Smooth muscle cell (in vitro differentiated cells): ENCODE measurements at regions not wholly inside any gene's neighbourhood (a gene's known extent, or its start where the extent isn't known, plus 50 kb on each side); places are given as distances from the start of the nearest gene placed in this dataset.

ENCODE experiments used
- DNase-seq: peaks from one replicate; lab custom pipeline; 2025; ENCODE audit not compliant: unreplicated experiment; lab: John Stamatoyannopoulos, UW
- H2AFZ ChIP-seq: fragments of 200-600 bp; sonication (generic); 2 replicates; pipeline ENCODE4 v1.6.0; 2016; ENCODE audit warnings: antibody characterized with exemption, low read depth, mild to moderate bottlenecking
- H3F3A ChIP-seq: fragments of 200-600 bp; sonication (generic); 2 replicates; pipeline ENCODE4 v1.6.0; 2017; ENCODE audit warnings: antibody characterized with exemption, low read depth
- H3K27ac ChIP-seq: fragments of 200-600 bp; sonication (generic); 2 replicates; pipeline ENCODE4 v1.5.1; 2016; ENCODE audit warnings: low read depth, mild to moderate bottlenecking
- H3K27me3 ChIP-seq: fragments of 200-600 bp; sonication (generic); 2 replicates; pipeline ENCODE4 v1.6.1; 2016; ENCODE audit warnings: low read depth, mild to moderate bottlenecking
- H3K36me3 ChIP-seq: fragments of 200-600 bp; sonication (generic); 2 replicates; pipeline ENCODE4 v1.5.1; 2016; ENCODE audit warnings: low read depth
- H3K4me1 ChIP-seq: fragments of 200-600 bp; sonication (generic); 2 replicates; pipeline ENCODE4 v1.5.1; 2016; ENCODE audit warnings: low read depth
- H3K4me2 ChIP-seq: fragments of 200-600 bp; sonication (generic); 2 replicates; pipeline ENCODE4 v1.6.0; 2016; ENCODE audit warnings: mild to moderate bottlenecking
- H3K4me3 ChIP-seq: fragments of 200-600 bp; sonication (generic); 2 replicates; pipeline ENCODE4 v1.5.1; 2016; ENCODE audit warnings: mild to moderate bottlenecking
- H3K79me2 ChIP-seq: fragments of 200-600 bp; sonication (generic); 2 replicates; pipeline ENCODE4 v1.6.0; 2016; ENCODE audit warnings: low read depth, mild to moderate bottlenecking
- H3K9ac ChIP-seq: fragments of 200-600 bp; sonication (generic); 2 replicates; pipeline ENCODE4 v1.6.0; 2016; ENCODE audit warnings: low read depth
- H3K9me3 ChIP-seq: fragments of 200-600 bp; sonication (generic); replicated peaks from 2 replicates; pipeline ENCODE4 v1.5.1; 2016; ENCODE audit warnings: low read depth
- H4K20me1 ChIP-seq: fragments of 200-600 bp; sonication (generic); 2 replicates; pipeline ENCODE4 v1.6.0; 2016; ENCODE audit warnings: low read depth
- WGBS: methylation state at CpG from one replicate; pipeline ENCODE4 v1.1.7; 2016; ENCODE audit warnings: low lambda C conversion rate; 5-methylcytosine and 5-hydroxymethylcytosine counted together
- TF ChIP-seq, protein P1 (sequence below): fragments of 200-600 bp; sonication (generic); IDR thresholded peaks from 2 replicates; pipeline ENCODE4 v1.5.1; 2017; ENCODE audit warnings: borderline replicate concordance, mild to moderate bottlenecking, antibody characterized with exemption; ENCODE audit not compliant: insufficient read depth, poor library complexity, severe bottlenecking

DNA sequence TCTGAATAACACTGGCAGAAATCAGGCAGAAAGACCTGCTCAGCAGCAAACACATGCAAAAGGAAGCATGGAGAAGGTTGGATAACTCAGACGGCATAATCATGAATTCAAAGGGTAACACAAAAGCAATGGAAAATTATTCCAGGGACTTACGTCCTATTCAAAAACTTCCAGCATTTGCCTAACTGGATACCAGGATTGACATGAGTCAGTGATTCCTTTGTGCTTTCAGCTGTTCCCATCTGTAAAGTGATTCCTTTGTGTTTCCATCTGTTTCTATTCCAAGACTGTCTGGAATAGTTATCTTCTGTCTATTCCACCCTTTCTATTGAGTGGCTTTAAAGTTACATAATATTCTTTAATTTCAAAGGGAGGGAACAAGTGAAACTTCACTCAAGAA is 1361.7 kb upstream of the CDH9 start:
- H3K27me3 ChIP-seq, result no peaks in the 10 kb centered on the region
- WGBS, result 72% methylated on average over 2 of the region's 2 CpGs
- H3K79me2 ChIP-seq, result no peaks in the 10 kb centered on the region
- no peaks in the 10 kb centered on the region for H4K20me1 ChIP-seq
- H3K4me3 ChIP-seq, result no peak overlapping the region
- H2AFZ ChIP-seq, result no peak overlapping the region
- H3K4me2 ChIP-seq, result no peak overlapping the region
- peak overlapping the region; percentile 92 for H3K27ac ChIP-seq
- no peak for DNase-seq
- H3F3A ChIP-seq, result no peaks in the 10 kb centered on the region
- TF ChIP-seq, protein P1, sequence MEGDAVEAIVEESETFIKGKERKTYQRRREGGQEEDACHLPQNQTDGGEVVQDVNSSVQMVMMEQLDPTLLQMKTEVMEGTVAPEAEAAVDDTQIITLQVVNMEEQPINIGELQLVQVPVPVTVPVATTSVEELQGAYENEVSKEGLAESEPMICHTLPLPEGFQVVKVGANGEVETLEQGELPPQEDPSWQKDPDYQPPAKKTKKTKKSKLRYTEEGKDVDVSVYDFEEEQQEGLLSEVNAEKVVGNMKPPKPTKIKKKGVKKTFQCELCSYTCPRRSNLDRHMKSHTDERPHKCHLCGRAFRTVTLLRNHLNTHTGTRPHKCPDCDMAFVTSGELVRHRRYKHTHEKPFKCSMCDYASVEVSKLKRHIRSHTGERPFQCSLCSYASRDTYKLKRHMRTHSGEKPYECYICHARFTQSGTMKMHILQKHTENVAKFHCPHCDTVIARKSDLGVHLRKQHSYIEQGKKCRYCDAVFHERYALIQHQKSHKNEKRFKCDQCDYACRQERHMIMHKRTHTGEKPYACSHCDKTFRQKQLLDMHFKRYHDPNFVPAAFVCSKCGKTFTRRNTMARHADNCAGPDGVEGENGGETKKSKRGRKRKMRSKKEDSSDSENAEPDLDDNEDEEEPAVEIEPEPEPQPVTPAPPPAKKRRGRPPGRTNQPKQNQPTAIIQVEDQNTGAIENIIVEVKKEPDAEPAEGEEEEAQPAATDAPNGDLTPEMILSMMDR, result no peak
- no peak overlapping the region for H3K9ac ChIP-seq
- no peaks in the 10 kb centered on the region for H3K9me3 ChIP-seq
- H3K36me3 ChIP-seq, result no peaks in the 10 kb centered on the region
- H3K4me1 ChIP-seq, result peaks cover 30% of the 10 kb centered on the region

DNA sequence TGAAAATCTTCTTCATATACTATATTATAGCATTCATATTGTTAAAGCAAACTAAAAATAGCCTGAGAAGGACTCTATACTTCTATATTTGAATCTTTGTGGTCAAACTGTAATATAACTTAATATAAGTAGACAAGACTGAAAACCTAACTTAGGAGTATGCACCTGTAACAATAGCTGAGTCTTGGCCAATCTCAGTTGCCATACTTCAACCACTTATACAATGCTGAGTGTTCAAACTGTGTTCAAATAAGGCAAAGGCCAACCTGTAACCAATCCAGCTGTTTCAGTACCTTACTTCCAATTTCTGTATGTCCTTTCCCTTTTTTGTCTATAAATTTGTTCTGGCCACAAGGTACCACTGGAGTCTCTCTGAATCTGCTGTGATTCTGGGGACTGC is 1360.8 kb upstream of the CDH9 start:
- Histone ChIP-seq H3K36me3 (no peaks in the 10 kb centered on the region), H3K79me2 (no peaks in the 10 kb centered on the region), H3K4me1 (peaks cover 30% of the 10 kb centered on the region), H3K27me3 (no peaks in the 10 kb centered on the region), H3K4me2 (no peak overlapping the region), H4K20me1 (no peaks in the 10 kb centered on the region), H3K27ac (peak overlapping the region; percentile 92), H2AFZ (no peak overlapping the region), H3K9me3 (no peaks in the 10 kb centered on the region), H3K9ac (no peak overlapping the region), H3F3A (no peaks in the 10 kb centered on the region), H3K4me3 (no peak overlapping the region)
- DNase-seq, result no peak
- TF ChIP-seq, protein P1, result no peak

DNA sequence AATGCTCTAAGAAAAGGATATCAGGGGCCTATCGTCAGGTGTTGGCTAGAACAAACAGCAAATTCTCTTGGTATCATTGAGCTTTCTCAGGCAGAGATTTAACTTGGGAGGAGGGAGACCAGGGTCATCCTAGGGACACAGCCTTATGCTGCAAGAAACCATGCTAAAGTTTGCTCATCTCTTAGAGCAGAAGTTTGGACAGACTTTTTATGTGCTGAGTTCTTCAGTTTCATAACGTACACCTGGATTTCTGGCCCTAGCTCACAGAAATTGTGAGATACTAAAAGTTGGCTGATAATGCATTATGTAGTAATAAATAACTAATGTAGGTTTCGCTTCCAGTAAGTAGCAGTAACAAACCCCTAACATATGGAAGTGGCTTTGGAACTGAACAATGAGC is 1359.8 kb upstream of the CDH9 start:
- peak overlapping the region; percentile 67 for H3K4me2 ChIP-seq
- H3K9ac ChIP-seq, result peak overlapping the region; percentile 70
- H2AFZ ChIP-seq, result peak overlapping the region; percentile 48
- peaks cover 24% of the 10 kb centered on the region for H3K4me1 ChIP-seq
- TF ChIP-seq, protein P1, result no peak
- H3F3A ChIP-seq, result no peaks in the 10 kb centered on the region
- H4K20me1 ChIP-seq, result no peaks in the 10 kb centered on the region
- no peaks in the 10 kb centered on the region for H3K79me2 ChIP-seq
- no peaks in the 10 kb centered on the region for H3K36me3 ChIP-seq
- H3K4me3 ChIP-seq, result no peak overlapping the region
- no peaks in the 10 kb centered on the region for H3K9me3 ChIP-seq
- WGBS, result 76% methylated on average over 3 of the region's 3 CpGs
- H3K27me3 ChIP-seq, result no peaks in the 10 kb centered on the region
- peak overlapping the region; percentile 92 for H3K27ac ChIP-seq
- no peak for DNase-seq

DNA sequence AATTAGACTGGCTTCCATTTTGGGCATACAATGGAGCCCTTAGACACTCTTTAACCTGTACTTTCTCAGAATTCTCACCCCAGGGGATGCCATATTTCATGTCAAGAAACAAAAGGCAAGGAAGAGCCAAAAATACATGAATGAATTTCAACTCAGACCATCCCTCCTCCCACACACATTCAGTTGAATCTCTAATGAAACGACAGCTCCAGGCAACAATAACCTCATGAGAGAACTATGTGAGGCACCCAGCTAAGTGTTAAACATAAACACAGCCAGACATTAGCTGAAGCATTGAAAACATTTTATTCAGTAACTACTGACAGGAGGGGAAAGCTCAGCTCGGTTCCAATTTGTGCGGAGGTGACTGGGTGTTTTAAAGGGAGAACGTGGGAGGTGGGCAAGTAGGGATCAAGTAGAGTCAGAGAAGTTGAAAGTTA is 1359.1 kb upstream of the CDH9 start:
- H3F3A ChIP-seq, result no peaks in the 10 kb centered on the region
- 3% methylated on average over 4 of the region's 4 CpGs for WGBS
- peak overlapping the region; percentile 48 for H2AFZ ChIP-seq
- no peak for DNase-seq
- TF ChIP-seq, protein P1, result no peak
- H3K36me3 ChIP-seq, result no peaks in the 10 kb centered on the region
- H4K20me1 ChIP-seq, result no peaks in the 10 kb centered on the region
- peak overlapping the region; percentile 67 for H3K4me2 ChIP-seq
- no peak overlapping the region for H3K4me3 ChIP-seq
- H3K4me1 ChIP-seq, result peaks cover 20% of the 10 kb centered on the region
- H3K27ac ChIP-seq, result peak overlapping the region; percentile 92
- H3K9me3 ChIP-seq, result no peaks in the 10 kb centered on the region
- H3K79me2 ChIP-seq, result no peaks in the 10 kb centered on the region
- no peaks in the 10 kb centered on the region for H3K27me3 ChIP-seq
- peak overlapping the region; percentile 70 for H3K9ac ChIP-seq
